GM12873 (cell line): ENCODE measurements at regions not wholly inside any gene's neighbourhood (a gene's known extent, or its start where the extent isn't known, plus 50 kb on each side); places are given as distances from the start of the nearest gene placed in this dataset.

Experiments
- CTCF ChIP-seq: IDR thresholded peaks from 2 replicates; pipeline ENCODE4 v1.5.1; 2012; ENCODE audit warnings: low read depth, mild to moderate bottlenecking, moderate library complexity, low read length, control low read depth; ENCODE audit not compliant: insufficient read depth; ENCODE audit errors: missing control alignments

GRCh38 chr15:62552444-62552843 is 387.4 kb upstream of the C2CD4B start:
- no peak for TF ChIP-seq CTCF

GRCh38 chr15:62553911-62554563 is 389.0 kb upstream of the C2CD4B start:
- no peak for TF ChIP-seq CTCF

GRCh38 chr15:62558640-62559380 is 393.7 kb upstream of the C2CD4B start:
- no peak for TF ChIP-seq CTCF

- TF ChIP-seq CTCF: no peak
These were observed 394.3 kb upstream of the C2CD4B start for GRCh38 chr15:62559381-62559733.

GRCh38 chr15:62561059-62561519 is 396.0 kb upstream of the C2CD4B start:
- no peak for TF ChIP-seq CTCF

- no peak for TF ChIP-seq CTCF
These were observed 396.5 kb upstream of the C2CD4B start for GRCh38 chr15:62561571-62561970.

- TF ChIP-seq CTCF: no peak
These were observed 400.0 kb upstream of the C2CD4B start for GRCh38 chr15:62564886-62565633.
